PC-3 (cell line): ENCODE measurements at regions not wholly inside any gene's neighbourhood (a gene's known extent, or its start where the extent isn't known, plus 50 kb on each side); places are given as distances from the start of the nearest gene placed in this dataset.

ENCODE experiments used
- ATAC-seq: fragments of 200-7000 bp; cut with Tn5 transposase; 2 replicates; pipeline ENCODE4 v1.9.1; 2020; ENCODE audit warnings: mild to moderate bottlenecking, moderate library complexity
- BruUV-seq: library from RNA; stranded (reverse); fragments of 400-500 nt; replicated peaks from 2 replicates; lab custom pipeline; 2021; lab: Mats Ljungman, UMichigan
- CTCF ChIA-PET: fragments of 300-600 bp; sonication (Branson Sonifier 250); formaldehyde crosslinking; loops from one replicate; lab custom pipeline; 2022; ENCODE audit warnings: antibody characterized with exemption; lab: Charles Lee
- POLR2A ChIA-PET: fragments of 300-600 bp; sonication (Branson Sonifier 250); formaldehyde crosslinking; loops from one replicate; lab custom pipeline; 2022; ENCODE audit warnings: antibody characterized with exemption; ENCODE audit not compliant: unreplicated experiment; lab: Charles Lee
- DNase-seq: peaks from one replicate; pipeline ENCODE4 v3.0.0-alpha.2; 2015
- H2AFZ ChIP-seq: fragments of 300-600 bp; sonication (generic); 2 replicates; pipeline ENCODE4 v1.6.0; 2016; ENCODE audit warnings: antibody characterized with exemption, low read length
- H3F3A ChIP-seq: fragments of 300-600 bp; sonication (generic); one replicate; pipeline ENCODE4 v1.6.0; 2017; ENCODE audit warnings: antibody characterized with exemption, low read length, control low read depth, mild to moderate bottlenecking; ENCODE audit not compliant: unreplicated experiment
- H3K27ac ChIP-seq: fragments of 300-600 bp; sonication (generic); 2 replicates; pipeline ENCODE4 v1.5.1; 2016; ENCODE audit warnings: mild to moderate bottlenecking, low read length
- H3K27me3 ChIP-seq: fragments of 300-600 bp; sonication (generic); 2 replicates; pipeline ENCODE4 v1.6.1; 2016; ENCODE audit warnings: low read length, mixed read lengths
- H3K36me3 ChIP-seq: fragments of 300-600 bp; sonication (generic); 2 replicates; pipeline ENCODE4 v1.6.1; 2016; ENCODE audit warnings: low read depth, mixed run types, low read length, mixed read lengths
- H3K4me1 ChIP-seq: fragments of 300-600 bp; sonication (generic); 2 replicates; pipeline ENCODE4 v1.5.1; 2016; ENCODE audit warnings: low read length; ENCODE audit not compliant: insufficient read depth
- H3K4me2 ChIP-seq: fragments of 300-600 bp; sonication (generic); 2 replicates; pipeline ENCODE4 v1.6.0; 2016; ENCODE audit warnings: low read length
- H3K4me3 ChIP-seq: fragments of 300-600 bp; sonication (generic); 2 replicates; pipeline ENCODE4 v1.5.1; 2016; ENCODE audit warnings: mild to moderate bottlenecking, low read length, mixed read lengths
- H3K79me2 ChIP-seq: fragments of 300-600 bp; sonication (generic); 2 replicates; pipeline ENCODE4 v1.6.1; 2017; ENCODE audit warnings: low read length, mixed read lengths
- H3K9ac ChIP-seq: fragments of 300-600 bp; sonication (generic); 2 replicates; pipeline ENCODE4 v1.6.0; 2016; ENCODE audit warnings: mild to moderate bottlenecking, low read length
- H3K9me2 ChIP-seq: fragments of 300-600 bp; sonication (generic); replicated peaks from 2 replicates; pipeline ENCODE4 v1.6.1; 2016; ENCODE audit warnings: mixed run types, low read length, mixed read lengths
- H3K9me3 ChIP-seq: fragments of 300-600 bp; sonication (generic); 2 replicates; pipeline ENCODE4 v1.6.1; 2016; ENCODE audit warnings: low read length, mixed read lengths
- H4K20me1 ChIP-seq: fragments of 300-600 bp; sonication (generic); 2 replicates; pipeline ENCODE4 v1.6.1; 2016; ENCODE audit warnings: low read length, mixed read lengths
- EZH2 ChIP-seq: fragments of 300-600 bp; sonication (generic); IDR thresholded peaks from one replicate; pipeline ENCODE4 v1.6.1; 2017; ENCODE audit warnings: antibody characterized with exemption, mild to moderate bottlenecking, low read length; ENCODE audit not compliant: unreplicated experiment
- EZH2phosphoT487 ChIP-seq: fragments of 300-600 bp; sonication (generic); IDR thresholded peaks from 2 replicates; pipeline ENCODE4 v1.6.1; 2018; ENCODE audit warnings: mild to moderate bottlenecking, antibody characterized with exemption, low read length, borderline replicate concordance
- intact Hi-C: fragments of 100-400 bp; cut with micrococcal nuclease; formaldehyde crosslinking; loops from 2 replicates; pipeline ENCODE4 v1.9.0; 2023
- TF ChIP-seq, protein P1 (sequence below): fragments of 300-600 bp; sonication (generic); conservative IDR thresholded peaks from 2 replicates; pipeline ENCODE4 v1.5.1; 2017; ENCODE audit warnings: antibody characterized with exemption, low read depth, mild to moderate bottlenecking, low read length

DNA sequence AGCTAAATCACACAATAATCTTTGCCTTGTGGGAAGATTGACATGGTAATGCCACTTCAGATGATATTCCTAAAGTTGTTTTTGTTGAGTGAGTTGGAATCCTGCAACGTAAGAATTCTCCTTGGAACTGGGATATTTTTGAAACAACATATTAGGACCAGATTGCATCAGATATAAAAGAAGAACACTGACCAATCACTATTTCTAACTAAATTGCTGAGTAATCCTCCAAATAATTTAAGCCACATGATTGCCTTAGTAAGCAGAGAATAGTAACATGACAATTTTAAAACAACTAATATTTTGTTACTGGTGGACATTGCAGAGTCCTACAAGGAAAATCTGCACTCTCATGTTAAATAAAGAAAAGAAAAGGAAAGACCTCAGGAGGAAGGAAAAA lies 353.9 kb upstream of the LMCD1 start:
- CTCF ChIA-PET, result no interaction called here
- no peaks in the 10 kb centered on the region for H4K20me1 ChIP-seq

GRCh38 chr3:8152821-8153418 lies 348.7 kb upstream of the LMCD1 start:
- CTCF ChIA-PET, result no interaction called here

More for the DNA sequence above, 353.9 kb upstream of the LMCD1 start:
- no peaks in the 10 kb centered on the region for H3F3A ChIP-seq
- no peak overlapping the region for H3K9ac ChIP-seq
- H3K27me3 ChIP-seq, result 0 out of 2 replicates have a peak, but pooled peaks cover 4% of the 10 kb centered on the region
- H3K4me1 ChIP-seq, result no peaks in the 10 kb centered on the region
- ATAC-seq (no peak), DNase-seq (no peak)
- BruUV-seq, result no TSS peak
- H2AFZ ChIP-seq, result no peak overlapping the region
- no peaks in the 10 kb centered on the region for H3K79me2 ChIP-seq
- TF ChIP-seq EZH2phosphoT487 (no peak), EZH2 (no peak)
- TF ChIP-seq, protein P1, sequence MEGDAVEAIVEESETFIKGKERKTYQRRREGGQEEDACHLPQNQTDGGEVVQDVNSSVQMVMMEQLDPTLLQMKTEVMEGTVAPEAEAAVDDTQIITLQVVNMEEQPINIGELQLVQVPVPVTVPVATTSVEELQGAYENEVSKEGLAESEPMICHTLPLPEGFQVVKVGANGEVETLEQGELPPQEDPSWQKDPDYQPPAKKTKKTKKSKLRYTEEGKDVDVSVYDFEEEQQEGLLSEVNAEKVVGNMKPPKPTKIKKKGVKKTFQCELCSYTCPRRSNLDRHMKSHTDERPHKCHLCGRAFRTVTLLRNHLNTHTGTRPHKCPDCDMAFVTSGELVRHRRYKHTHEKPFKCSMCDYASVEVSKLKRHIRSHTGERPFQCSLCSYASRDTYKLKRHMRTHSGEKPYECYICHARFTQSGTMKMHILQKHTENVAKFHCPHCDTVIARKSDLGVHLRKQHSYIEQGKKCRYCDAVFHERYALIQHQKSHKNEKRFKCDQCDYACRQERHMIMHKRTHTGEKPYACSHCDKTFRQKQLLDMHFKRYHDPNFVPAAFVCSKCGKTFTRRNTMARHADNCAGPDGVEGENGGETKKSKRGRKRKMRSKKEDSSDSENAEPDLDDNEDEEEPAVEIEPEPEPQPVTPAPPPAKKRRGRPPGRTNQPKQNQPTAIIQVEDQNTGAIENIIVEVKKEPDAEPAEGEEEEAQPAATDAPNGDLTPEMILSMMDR, result no peak
- no peaks in the 10 kb centered on the region for H3K9me2 ChIP-seq
- no peaks in the 10 kb centered on the region for H3K36me3 ChIP-seq
- no peak overlapping the region for H3K4me2 ChIP-seq
- no peak overlapping the region for H3K27ac ChIP-seq
- intact Hi-C loops, result no loop called here
- H3K4me3 ChIP-seq, result no peak overlapping the region
- POLR2A ChIA-PET, result no interaction called here
- no peaks in the 10 kb centered on the region for H3K9me3 ChIP-seq

DNA sequence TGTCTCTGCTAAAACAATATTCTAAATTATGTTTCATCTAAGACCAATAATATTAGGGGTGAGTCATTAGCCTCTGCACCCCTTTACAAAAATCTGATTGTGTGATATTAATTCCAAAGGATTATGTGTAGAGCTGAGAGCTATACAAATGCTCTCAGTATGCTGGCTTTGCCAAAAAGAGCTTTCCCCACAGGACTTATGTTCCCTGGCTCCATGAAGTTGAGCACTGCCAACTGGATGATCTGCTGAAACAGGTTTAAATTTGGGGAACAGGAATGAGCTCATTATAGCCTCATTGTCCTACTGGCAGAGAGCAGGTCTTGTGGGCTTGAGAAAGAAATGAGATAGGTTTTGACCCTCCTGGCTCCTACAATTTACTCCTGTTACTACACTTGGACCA lies 347.8 kb upstream of the LMCD1 start:
- Histone ChIP-seq H3K9ac (no peak overlapping the region), H3K79me2 (no peaks in the 10 kb centered on the region), H2AFZ (no peak overlapping the region), H3K4me3 (no peak overlapping the region), H3K4me1 (no peaks in the 10 kb centered on the region), H3K27ac (no peak overlapping the region), H3F3A (no peaks in the 10 kb centered on the region), H3K9me3 (no peaks in the 10 kb centered on the region), H3K36me3 (no peaks in the 10 kb centered on the region), H3K4me2 (no peak overlapping the region), H3K9me2 (no peaks in the 10 kb centered on the region), H3K27me3 (no peaks in the 10 kb centered on the region), H4K20me1 (no peaks in the 10 kb centered on the region)
- ATAC-seq (no peak), DNase-seq (no peak)
- ChIA-PET POLR2A (no interaction called here), CTCF (no interaction called here)
- intact Hi-C loops, result no loop called here
- TF ChIP-seq EZH2phosphoT487 (no peak), EZH2 (no peak)
- TF ChIP-seq, protein P1, result no peak
- BruUV-seq, result no TSS peak

More at GRCh38 chr3:8152821-8153418, 348.7 kb upstream of the LMCD1 start:
- Histone ChIP-seq H4K20me1 (no peaks in the 10 kb centered on the region), H3K9me3 (no peaks in the 10 kb centered on the region), H3F3A (no peaks in the 10 kb centered on the region), H3K9ac (no peak overlapping the region), H3K9me2 (no peaks in the 10 kb centered on the region), H3K4me2 (no peak overlapping the region), H3K36me3 (no peaks in the 10 kb centered on the region), H3K27ac (no peak overlapping the region), H3K27me3 (no peaks in the 10 kb centered on the region), H3K4me1 (no peaks in the 10 kb centered on the region), H3K4me3 (no peak overlapping the region), H2AFZ (no peak overlapping the region), H3K79me2 (no peaks in the 10 kb centered on the region)
- POLR2A ChIA-PET, result no interaction called here
- DNase-seq (no peak), ATAC-seq (no peak)
- no TSS peak for BruUV-seq
- intact Hi-C loops, result no loop called here
- no peak for TF ChIP-seq EZH2
- TF ChIP-seq, protein P1, result no peak; the same call in 1 of the 2 replicates
- TF ChIP-seq EZH2phosphoT487, result no peak
